ENCODE measurements at regions not wholly inside any gene's neighbourhood (a gene's known extent, or its start where the extent isn't known, plus 50 kb on each side); places are given as distances from the start of the nearest gene placed in this dataset.

GRCh38 chr2:120428748-120429147 lies 82.8 kb downstream of the INHBB start:
- no peak for DNase-seq

DNA sequence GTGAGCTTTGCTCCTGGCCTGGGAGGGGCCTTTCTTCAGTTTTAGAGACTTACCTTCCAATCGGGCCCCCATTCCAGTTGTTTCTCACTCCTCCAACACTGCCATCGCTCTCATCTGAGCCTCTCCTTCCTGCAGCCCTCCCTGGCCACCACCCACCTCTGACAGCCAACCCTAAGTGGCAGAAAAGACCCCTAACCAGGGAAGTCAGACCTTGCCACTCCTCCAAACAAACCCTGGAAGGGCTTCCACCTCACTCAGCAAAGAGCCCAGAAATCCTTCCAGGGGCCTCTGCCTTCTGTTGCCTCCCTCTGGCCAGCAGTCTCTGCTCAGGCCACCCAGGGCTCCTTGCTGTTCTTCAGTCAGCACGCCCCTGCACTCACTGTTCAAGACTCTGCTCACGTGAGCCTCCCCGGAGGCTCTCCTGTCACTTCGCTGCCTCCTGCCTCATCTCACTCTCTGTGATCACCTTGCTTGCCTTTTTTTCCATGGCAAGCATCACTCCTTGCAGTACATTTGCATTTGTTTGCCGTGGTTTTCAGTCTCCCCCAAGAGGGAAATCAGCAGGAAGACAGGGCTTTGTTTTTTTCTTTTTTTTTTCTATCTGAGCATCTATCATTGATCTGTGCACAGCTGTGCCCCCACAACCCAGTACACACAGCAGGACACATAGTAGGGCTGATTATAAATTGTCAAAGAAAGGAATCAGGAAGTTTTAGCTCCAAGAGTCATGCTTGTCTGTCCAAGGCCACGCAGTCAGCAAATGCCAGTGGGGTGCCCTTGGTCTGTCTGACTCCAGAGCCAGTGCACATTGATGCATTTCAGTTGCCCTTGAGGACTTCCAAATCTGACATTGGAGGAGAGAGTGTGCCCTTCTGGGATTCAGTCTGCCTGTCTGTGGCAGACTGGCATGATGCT lies 83.9 kb downstream of the INHBB start:
- DNase-seq = no peak

- no peak for DNase-seq
These were observed 84.5 kb downstream of the INHBB start for GRCh38 chr2:120430501-120430830.

DNA sequence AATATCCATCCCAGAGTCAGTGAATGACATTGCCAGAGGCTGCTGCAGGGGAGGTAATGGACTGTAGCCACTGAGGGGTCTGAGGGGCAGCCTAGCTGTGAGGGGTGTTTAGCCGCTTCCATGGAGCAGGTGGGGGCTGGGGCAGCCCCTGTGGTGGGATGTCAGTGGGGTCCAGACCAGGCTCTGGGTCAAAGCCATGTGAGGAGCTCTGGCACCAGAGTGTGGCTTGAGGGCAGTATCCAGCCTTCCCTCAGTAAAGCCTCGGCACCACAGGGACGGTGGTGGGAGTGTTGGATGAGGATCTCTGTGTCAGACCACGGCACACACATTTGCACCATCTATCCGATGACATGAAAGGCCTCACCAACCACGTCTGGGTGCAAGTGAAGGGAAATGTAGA lies 85.0 kb downstream of the INHBB start:
- no peak for DNase-seq

DNA sequence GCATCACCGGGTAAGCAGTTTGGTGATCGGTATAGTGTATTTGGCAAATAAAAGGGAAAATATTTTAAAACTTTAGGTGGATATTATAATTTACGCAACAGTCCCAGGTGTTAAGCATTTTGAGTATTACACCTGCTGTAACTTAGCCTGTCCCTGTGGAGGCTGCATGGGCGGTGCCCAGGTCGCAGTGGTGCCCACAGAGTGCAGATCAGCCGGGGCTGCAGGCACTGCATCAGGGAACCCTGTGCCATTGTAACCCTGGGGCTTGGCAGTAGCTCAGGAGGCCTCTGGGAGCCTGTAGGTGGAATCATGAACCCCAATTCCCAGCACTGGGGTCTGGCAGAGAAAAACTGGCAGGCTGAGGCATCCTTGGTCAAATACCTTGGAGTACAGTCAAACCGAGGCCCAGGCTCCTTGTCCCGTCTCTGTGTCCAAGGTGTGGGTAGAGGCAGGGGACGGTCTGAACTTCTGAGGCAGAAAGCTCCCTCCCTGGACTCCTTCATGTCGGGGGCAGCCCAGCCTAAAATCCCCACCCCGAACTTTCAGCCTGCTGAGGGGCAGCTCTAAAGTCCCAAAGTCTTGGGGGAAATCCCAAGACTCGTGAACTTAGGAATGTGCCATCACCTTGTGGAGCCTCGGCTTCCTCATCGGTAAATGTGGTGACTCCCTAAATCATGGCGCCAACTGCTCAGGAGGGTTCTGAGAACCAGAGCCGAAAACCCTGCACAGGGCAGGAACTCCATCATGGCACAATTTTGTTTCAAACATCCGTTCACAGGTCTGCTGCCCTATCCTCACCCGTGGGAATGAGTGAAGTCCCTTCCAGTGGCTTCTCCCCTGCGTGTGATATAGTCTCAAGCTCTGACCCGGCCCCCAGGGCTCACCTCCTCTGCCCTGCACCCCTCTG lies 85.7 kb downstream of the INHBB start:
- no peak for DNase-seq

GRCh38 chr2:120432293-120432975 lies 86.5 kb downstream of the INHBB start:
- DNase-seq = no peak

GRCh38 chr2:120432976-120433815 lies 87.3 kb downstream of the INHBB start:
- no peak for DNase-seq

GRCh38 chr2:120433816-120434290 lies 87.9 kb downstream of the INHBB start:
- DNase-seq = no peak

DNA sequence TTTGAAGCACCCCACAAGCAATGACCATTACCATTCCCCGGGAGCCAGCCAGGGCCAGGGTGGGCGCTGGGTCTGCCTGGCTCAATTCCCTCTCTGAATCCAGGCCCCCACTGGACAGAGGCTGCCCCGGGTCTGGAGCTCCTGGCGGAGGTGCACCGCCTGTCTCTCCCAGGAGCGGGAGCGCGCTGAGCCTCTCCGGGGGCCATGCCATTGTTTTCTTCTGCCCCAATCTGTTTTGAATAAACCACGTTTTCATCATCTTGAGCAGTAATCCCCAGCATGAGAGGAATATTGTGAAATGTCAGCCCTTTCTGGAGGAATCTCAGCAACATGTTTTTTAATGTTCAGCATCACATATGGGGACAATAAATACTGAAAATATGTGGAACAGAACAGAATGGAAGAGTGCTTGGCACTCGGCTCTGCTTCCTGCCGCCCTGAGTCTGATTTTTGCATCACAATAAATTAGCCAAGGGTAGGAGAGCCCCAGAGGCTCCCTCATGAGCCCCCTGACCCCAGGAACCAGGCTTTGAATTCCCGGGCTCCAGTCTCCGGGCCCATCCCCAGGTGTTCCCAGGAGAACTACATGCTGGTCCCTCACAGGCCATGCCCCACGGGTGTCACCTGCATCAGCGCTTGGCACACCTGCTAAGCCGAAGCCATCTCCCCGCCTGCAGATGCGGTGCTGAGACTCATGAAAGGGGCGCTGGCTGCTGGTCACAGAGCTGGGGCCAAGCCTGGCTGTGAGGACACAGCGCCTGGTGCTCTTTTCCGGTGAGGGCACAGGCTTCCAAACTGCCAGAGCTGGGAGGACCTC lies 88.8 kb downstream of the INHBB start:
- no peak for DNase-seq

- no peak for DNase-seq
These were observed 89.9 kb downstream of the INHBB start for GRCh38 chr2:120435671-120436459.

DNA sequence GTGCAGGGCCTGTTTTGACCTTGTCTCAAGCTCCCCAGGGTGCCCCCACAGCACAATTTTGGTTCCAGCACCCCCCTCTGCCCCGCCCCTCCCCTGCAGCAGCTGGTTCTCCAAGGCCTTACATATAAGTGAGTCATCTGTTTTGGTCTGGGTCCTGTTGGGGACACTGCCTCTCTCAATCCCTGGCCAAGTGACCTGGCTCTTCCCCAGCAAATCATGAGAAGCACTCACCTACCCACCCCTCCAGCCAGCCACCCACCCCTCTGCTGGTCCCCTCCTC lies 90.5 kb downstream of the INHBB start:
- no peak for DNase-seq

GRCh38 chr2:120436885-120437603 lies 91.1 kb downstream of the INHBB start:
- no peak for DNase-seq

- DNase-seq = no peak
These were observed 91.7 kb downstream of the INHBB start for GRCh38 chr2:120437604-120438000.

DNA sequence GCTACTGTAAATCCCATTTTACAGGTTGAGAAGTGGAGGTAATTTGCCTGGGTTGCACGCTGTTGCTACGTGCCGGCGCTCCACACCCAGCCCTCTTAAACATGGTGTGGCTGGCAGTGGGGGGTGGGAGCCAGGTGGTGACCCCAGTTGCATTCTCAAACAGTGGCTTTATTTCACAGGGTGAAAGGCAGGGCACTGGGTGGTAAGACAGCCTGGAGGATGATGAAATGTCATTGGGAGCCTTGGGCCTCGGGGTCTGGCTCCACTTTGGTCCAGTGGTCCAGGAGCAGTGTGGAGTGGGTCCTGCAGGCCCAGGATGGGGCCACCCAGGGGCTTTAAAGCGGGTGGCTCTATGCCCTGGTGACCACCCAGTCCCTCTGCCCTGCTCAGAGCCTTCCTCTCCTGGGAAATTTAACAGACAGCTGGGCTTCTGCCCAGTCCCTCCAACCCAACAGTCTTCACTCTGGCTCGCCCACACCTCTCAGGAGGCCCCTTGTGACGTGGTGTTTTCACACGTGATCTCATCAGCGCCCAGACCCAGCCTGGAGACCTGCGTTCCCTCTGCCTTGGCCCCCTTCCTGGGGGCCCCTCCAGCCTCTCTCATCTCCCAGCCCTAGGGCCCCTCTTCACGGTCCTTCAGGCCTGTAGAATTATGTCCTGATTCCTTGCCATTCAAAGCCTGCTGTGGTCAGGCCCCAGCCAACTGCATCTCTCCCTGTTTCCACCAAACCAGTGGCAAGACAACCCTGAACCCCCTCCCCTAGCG lies 92.5 kb downstream of the INHBB start:
- DNase-seq = no peak

- DNase-seq = no peak
These were observed 93.1 kb downstream of the INHBB start for GRCh38 chr2:120439067-120439368.

- no peak for DNase-seq
These were observed 93.9 kb downstream of the INHBB start for GRCh38 chr2:120439637-120440384.

DNA sequence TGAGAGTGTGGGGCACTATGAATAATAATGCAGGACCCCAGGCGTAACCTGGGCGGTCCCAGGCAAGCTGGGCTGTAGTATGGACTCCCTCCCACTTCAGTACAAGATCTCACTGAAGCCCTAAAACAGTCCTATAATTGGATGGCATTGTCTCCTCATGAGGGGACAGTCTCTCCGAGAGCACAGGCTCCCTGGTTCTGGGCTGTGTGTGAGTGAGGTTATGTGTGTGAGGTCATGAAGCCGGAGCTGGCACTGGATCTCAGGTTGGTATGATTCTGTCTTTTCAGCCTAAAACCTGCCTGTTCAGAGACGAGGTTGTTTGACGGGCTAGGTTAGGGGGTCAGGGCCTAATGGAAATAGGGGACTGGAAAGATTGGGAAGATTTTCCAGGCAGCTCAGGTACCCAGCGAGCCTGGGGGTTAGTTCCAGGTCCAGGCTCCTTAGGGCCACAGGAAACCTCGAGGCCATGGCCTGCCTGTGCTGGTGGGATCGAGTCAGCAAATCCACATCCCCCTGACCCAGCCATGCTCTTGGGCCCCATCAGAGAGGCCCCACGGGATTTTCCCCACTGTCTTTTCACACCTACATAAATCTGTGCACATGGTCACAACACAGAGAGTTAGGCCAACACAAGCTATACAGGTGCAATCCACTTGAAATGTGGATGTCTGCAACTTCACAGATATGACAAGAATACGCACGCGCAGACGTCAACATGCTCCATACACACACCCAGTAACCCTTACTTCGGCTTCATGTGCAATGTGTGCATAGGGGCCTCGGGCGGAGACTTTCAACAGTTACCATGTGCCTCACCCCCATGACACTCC lies 94.8 kb downstream of the INHBB start:
- no peak for DNase-seq

DNA sequence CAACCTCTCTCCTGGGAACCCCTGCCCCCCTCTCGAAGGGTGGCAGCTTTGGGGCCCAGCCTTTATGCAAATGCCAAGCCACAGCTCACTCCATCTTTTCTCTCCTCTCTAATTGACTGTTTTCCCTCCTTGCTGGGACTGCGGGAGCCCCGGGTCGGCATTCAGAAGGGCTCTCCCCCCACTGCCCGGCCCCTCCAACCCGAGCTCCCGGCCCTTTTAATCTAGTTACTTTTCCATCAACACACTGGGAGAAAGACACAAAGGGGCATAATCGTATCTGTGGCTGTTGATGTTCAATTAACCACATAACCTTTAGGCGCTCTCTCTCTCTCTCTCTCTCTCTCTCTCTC lies 95.4 kb downstream of the INHBB start:
- no peak for DNase-seq
